ENCODE measurements at regions not wholly inside any gene's neighbourhood (a gene's known extent, or its start where the extent isn't known, plus 50 kb on each side); places are given as distances from the start of the nearest gene placed in this dataset.
"Not testable (repeated sequence)": the region's sequence is repeated elsewhere in the genome, so short reads cannot be mapped to it uniquely, and the experiment has no call there.

GRCh38 chr11:82003671-82004515, 729.8 kb downstream of the FAM181B start:
- POLR2A ChIA-PET = no interaction called here
- CTCF ChIA-PET = no interaction called here

- ChIA-PET CTCF (no interaction called here), POLR2A (no interaction called here)
Observed at GRCh38 chr11:82003024-82003423, 730.6 kb downstream of the FAM181B start.

- ChIA-PET CTCF (no interaction called here), POLR2A (no interaction called here)
Observed at GRCh38 chr11:81995889-81996288, 737.8 kb downstream of the FAM181B start.

- ChIA-PET POLR2A (no interaction called here), CTCF (no interaction called here)
Observed at GRCh38 chr11:81993755-81994154, 739.9 kb downstream of the FAM181B start.

GRCh38 chr11:81990659-81991443, 742.8 kb downstream of the FAM181B start:
- ChIA-PET POLR2A (no interaction called here), CTCF (no interaction called here)

GRCh38 chr11:81989093-81989492, 744.6 kb downstream of the FAM181B start:
- POLR2A ChIA-PET = no interaction called here
- CTCF ChIA-PET = no interaction called here

- ChIA-PET POLR2A (no interaction called here), CTCF (no interaction called here)
Observed at GRCh38 chr11:81987829-81988472, 745.7 kb downstream of the FAM181B start.

GRCh38 chr11:81986556-81987161, 747.0 kb downstream of the FAM181B start:
- ChIA-PET CTCF (no interaction called here), POLR2A (no interaction called here)

- ChIA-PET CTCF (no interaction called here), POLR2A (no interaction called here)
Observed at GRCh38 chr11:81979448-81979847, 754.2 kb downstream of the FAM181B start.

- POLR2A ChIA-PET = no interaction called here
Observed at GRCh38 chr11:81975261-81975900, 758.3 kb downstream of the FAM181B start.

GRCh38 chr11:81970886-81971285, 762.8 kb downstream of the FAM181B start:
- ChIA-PET CTCF (no interaction called here), POLR2A (no interaction called here)

More at GRCh38 chr11:81975261-81975900, 758.3 kb downstream of the FAM181B start:
- CTCF ChIA-PET = no interaction called here

- POLR2A ChIA-PET = no interaction called here
- CTCF ChIA-PET = no interaction called here
Observed at GRCh38 chr11:81967242-81967641, 766.4 kb downstream of the FAM181B start.

- ChIA-PET CTCF (no interaction called here), POLR2A (no interaction called here)
Observed at GRCh38 chr11:81966340-81966739, 767.3 kb downstream of the FAM181B start.

- POLR2A ChIA-PET = no interaction called here
- CTCF ChIA-PET = no interaction called here
Observed at GRCh38 chr11:81963018-81963417, 770.6 kb downstream of the FAM181B start.

GRCh38 chr11:81960443-81960842, 773.2 kb downstream of the FAM181B start:
- CTCF ChIA-PET = no interaction called here
- POLR2A ChIA-PET = no interaction called here

GRCh38 chr11:81959341-81959740, 774.3 kb downstream of the FAM181B start:
- CTCF ChIA-PET = no interaction called here
- POLR2A ChIA-PET = no interaction called here

GRCh38 chr11:81954301-81954700, 779.4 kb downstream of the FAM181B start:
- POLR2A ChIA-PET = not testable (repeated sequence)
- CTCF ChIA-PET = interaction anchor here (0.7 kb wide), 1 partner anchor 64 kb away, joined by 4 read pairs; no protein-coding TSS in a partner anchor

- CTCF ChIA-PET = no interaction called here
Observed at GRCh38 chr11:81946831-81947230, 786.8 kb downstream of the FAM181B start.

GRCh38 chr11:81942646-81943045, 791.0 kb downstream of the FAM181B start:
- CTCF ChIA-PET = no interaction called here
- POLR2A ChIA-PET = no interaction called here

More at GRCh38 chr11:81946831-81947230, 786.8 kb downstream of the FAM181B start:
- POLR2A ChIA-PET = no interaction called here

- CTCF ChIA-PET = no interaction called here
- POLR2A ChIA-PET = no interaction called here
Observed at GRCh38 chr11:81941998-81942397, 791.7 kb downstream of the FAM181B start.
